H7 (cell line): ENCODE measurements at regions not wholly inside any gene's neighbourhood (a gene's known extent, or its start where the extent isn't known, plus 50 kb on each side); places are given as distances from the start of the nearest gene placed in this dataset.

ENCODE experiments used
- DNase-seq: peaks from one replicate; pipeline ENCODE4 v3.0.0; 2012
- H3K27me3 ChIP-seq: 2 replicates; pipeline ENCODE4 v1.6.0; 2011; ENCODE audit warnings: mild to moderate bottlenecking, low read length; ENCODE audit not compliant: control insufficient read depth, insufficient read depth
- H3K36me3 ChIP-seq: replicated peaks from 2 replicates; pipeline ENCODE4 v1.5.1; 2011; ENCODE audit warnings: low read length; ENCODE audit not compliant: control insufficient read depth, insufficient read depth
- H3K4me3 ChIP-seq: 2 replicates; pipeline ENCODE4 v1.5.1; 2011; ENCODE audit warnings: low read depth, mild to moderate bottlenecking, control low read depth, low read length, moderate library complexity; ENCODE audit not compliant: insufficient read depth

DNA sequence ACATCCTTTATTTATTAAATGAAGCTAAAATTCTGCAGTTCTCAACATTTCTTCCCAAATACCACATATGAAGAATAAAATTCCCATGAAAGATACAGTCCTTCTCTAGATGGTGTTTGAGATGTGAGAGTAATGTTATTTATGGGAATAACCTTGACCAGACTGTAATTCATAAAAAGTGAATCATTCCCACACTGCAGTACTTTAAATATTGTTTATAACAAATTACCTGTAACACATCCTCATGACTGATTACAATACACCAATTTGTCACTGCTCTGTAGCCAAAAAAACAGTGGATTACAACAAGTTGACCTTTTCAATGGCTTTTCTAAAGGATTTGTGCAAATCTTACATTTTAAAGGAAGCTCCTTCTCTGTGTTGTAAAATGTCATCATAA, 651.3 kb downstream of the NSUN3 start:
- Histone ChIP-seq H3K27me3 (no peaks in the 10 kb centered on the region), H3K36me3 (no peaks in the 10 kb centered on the region), H3K4me3 (no peak overlapping the region)
- DNase-seq = no peak

DNA sequence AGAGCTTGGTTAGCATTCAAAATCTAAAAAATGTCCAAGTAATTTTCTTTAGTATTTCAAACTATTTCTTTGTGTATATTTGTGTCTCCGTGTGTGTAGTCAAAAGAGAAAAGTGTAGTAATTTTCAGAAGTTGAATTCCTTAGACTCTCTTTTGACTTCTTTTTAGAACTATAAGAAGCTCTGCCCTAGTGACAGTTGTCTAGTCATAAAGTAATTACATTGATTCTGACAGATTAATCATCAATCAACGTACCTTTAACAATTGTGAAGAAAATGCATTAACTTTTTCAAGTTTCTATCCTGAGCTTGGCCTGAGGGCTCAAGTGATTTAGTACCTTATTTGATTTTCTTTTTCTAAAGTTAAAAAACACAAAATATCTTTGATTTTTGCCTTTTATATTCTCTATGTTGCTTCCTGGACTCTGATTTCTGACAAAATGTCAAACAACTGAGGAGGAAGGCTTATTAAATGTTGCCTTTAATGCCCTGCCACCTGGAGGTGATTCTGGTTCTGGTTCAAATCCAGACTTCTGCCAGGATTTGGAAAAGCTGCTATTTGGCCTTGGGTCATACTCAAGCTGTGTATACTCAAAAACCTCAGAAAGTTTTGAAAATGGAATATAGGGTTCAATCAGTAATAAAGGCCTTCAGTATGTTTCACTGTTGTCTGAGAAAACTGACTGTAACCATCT, 653.6 kb downstream of the NSUN3 start:
- peak; percentile 2 for DNase-seq
- Histone ChIP-seq H3K4me3 (no peak overlapping the region), H3K27me3 (no peaks in the 10 kb centered on the region), H3K36me3 (no peaks in the 10 kb centered on the region)

DNA sequence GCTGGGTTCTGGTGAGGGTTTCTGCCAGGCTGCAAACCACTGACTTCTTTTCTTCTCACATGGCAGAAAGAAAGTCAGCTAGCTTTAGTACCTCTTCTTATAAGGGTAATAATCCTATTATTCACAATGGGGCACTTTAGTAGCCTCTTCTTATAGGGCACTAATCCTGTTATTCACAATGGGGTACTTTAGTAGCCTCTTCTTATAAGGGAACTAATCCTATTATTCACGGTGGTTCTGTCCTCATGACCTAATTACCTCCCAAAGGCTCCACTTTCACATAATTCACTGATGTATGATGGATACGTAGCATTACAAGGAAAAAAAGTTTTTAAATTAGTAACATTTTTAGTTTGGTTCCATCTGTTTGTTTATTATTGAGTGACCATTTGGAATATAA, 671.3 kb downstream of the NSUN3 start:
- no peaks in the 10 kb centered on the region for H3K27me3 ChIP-seq
- no peak for DNase-seq
- no peaks in the 10 kb centered on the region for H3K36me3 ChIP-seq
- H3K4me3 ChIP-seq = no peak overlapping the region

DNA sequence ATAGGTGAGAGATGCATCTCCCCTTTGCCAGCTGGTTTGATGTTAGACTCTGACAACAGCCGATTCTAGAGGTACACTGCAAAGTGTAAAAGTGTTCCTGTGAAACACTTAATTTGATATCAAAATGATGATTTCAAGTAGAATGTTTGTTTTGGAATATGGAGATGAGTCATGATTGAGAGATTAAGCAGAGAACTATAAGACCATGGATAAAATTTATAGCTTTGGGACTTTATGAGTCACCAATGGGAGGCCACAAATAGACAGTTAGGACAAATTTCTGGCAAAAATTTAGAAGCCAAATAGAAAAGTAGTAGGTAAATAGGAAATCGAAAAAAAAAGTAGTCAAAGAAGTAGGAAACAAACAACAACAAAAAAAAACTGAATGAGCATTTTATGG, 672.5 kb downstream of the NSUN3 start:
- Histone ChIP-seq H3K36me3 (no peaks in the 10 kb centered on the region), H3K4me3 (no peak overlapping the region), H3K27me3 (no peaks in the 10 kb centered on the region)
- DNase-seq = no peak

DNA sequence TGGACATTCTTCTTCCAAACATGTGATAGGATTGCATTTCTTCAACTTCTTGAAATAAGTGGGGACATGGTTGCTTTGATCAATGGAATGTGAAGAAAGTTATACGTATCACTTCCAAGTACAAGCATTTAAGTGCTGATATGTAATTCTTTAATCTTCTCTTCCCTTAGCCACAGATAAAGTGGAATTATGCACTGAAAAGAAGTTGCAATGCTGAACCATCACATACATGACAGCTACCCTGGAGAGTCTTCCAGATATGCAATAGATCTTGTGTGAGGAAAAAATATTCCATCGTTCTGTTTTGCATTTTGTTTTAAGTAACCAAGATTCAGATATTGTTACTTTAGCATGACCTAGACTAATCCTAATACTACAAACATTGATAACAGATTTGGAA, 674.3 kb downstream of the NSUN3 start:
- no peaks in the 10 kb centered on the region for H3K27me3 ChIP-seq
- H3K4me3 ChIP-seq = no peak overlapping the region
- DNase-seq = no peak
- H3K36me3 ChIP-seq = no peaks in the 10 kb centered on the region

DNA sequence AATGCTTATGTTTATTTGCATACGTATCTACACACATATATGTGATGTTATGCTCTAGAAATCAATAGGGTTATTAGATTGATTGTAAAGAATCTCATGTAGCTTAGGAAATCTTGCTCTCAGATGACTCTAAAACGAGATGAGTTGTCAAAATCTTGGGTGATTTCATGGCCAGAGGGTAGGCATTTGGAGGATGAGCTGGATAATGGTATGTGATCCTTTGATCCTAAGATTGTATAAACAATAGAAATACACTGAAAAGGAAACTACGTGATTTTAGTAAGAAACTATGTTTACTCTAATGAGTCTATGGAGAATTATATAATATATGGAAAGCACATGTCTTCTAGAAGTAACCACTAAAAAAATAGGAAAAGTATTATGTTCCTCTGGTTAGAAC, 676.6 kb downstream of the NSUN3 start:
- Histone ChIP-seq H3K27me3 (no peaks in the 10 kb centered on the region), H3K4me3 (no peak overlapping the region), H3K36me3 (no peaks in the 10 kb centered on the region)
- DNase-seq = no peak

DNA sequence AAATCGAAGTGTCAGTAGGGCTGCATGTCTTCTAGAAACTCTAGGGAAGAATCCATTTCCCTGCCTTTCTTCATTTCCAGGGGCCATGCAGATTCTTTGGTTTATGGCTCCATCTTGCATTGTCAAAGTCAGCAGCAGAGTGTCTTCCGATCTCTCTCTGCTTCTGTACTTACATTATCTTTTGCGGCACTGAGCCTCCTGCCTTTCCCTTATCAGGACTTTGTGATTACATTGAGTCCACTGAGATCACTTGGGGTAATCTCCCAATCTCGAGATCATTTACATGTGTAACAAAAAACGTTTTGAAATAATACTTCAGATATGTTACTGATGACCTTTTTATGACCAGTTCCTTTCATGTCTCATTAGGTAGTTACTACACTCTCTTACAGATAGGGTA, 695.9 kb downstream of the NSUN3 start:
- no peak for DNase-seq
- Histone ChIP-seq H3K27me3 (no peaks in the 10 kb centered on the region), H3K36me3 (no peaks in the 10 kb centered on the region)

DNA sequence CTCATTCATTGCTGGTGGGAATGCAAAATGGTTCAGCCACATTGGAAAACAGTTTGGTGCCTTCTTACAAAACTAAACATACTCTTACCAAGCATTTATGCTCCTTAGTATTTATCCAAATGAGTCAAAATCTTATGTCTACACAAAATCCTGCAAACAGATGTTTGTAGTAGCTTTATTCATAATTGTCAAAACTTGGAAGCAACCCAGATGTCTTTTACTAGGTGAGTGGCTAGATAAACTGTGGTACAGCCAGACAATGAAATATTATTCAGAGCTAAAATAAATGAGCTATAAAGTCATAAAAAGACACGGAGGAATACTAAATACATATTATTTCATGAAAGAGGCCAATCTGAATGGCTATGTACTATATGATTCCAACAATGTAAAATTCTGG, 709.5 kb downstream of the NSUN3 start:
- Histone ChIP-seq H3K36me3 (no peaks in the 10 kb centered on the region), H3K4me3 (no peak overlapping the region), H3K27me3 (no peaks in the 10 kb centered on the region)
- DNase-seq = no peak

More for the DNA sequence above, 695.9 kb downstream of the NSUN3 start:
- no peak overlapping the region for H3K4me3 ChIP-seq

DNA sequence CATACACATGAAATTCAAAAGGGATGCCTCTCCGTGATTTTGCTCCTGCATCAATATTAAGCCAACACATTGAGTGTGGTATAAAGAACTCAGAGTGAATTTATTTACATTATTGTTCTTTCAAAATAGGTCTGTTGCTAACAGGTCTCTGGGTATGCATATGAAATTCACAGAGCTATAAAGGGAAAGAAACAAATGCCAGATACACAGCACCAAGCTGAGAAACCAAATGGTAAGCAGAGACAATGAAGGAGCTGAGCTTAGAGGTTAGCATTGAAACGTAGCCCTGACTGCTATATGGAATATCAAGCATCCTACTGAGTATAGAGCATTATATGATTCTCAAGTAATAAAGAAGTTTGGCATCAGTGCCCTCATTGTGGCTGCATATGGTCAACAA, 712.9 kb downstream of the NSUN3 start:
- H3K4me3 ChIP-seq = no peak overlapping the region
- H3K36me3 ChIP-seq = no peaks in the 10 kb centered on the region
- H3K27me3 ChIP-seq = no peaks in the 10 kb centered on the region
- DNase-seq = no peak

DNA sequence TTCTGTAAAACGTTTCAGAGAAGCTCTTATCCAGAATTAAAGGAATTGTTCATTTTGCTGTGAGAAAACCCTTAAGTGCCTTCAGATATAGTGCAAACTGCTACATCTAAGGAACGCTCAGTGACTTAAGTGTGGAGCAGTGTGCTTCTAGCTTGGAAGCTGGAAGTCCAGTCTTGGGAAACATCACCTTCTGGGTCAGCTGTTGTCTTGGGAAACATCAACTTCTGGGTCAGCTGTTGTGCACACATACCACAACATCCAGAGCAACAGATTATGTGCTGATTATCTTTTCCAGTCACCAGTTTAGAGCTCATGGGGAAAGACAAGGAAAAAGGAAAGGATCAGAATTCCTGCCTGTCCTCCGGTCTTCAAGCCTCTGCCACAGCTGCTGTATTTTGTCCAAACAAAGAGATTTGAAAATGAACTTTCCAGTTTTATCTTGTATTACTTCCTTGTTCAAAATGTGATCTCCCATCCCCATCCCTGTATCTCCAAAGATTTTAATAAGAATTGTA, 713.6 kb downstream of the NSUN3 start:
- H3K36me3 ChIP-seq = no peaks in the 10 kb centered on the region
- H3K4me3 ChIP-seq = no peak overlapping the region
- no peaks in the 10 kb centered on the region for H3K27me3 ChIP-seq
- no peak for DNase-seq

DNA sequence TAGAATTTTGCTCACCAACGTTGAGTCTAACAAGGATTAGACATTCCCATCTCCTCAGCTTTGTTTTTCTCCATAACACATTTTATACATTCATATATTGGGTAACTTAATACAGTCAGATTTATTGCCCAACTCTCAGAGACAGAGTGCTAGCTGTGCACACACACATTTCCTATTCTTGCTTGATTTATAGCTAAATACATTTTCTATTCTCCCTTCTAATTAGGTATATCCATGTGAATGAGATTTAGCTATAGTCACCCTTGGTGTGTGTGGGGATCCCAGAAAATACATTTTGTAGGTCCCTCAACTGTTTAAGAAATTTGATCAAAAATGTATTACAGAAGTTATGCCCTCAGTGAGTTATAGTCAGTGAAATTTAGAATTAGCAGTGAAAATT, 715.4 kb downstream of the NSUN3 start:
- Histone ChIP-seq H3K27me3 (no peaks in the 10 kb centered on the region), H3K36me3 (no peaks in the 10 kb centered on the region), H3K4me3 (no peak overlapping the region)
- no peak for DNase-seq

DNA sequence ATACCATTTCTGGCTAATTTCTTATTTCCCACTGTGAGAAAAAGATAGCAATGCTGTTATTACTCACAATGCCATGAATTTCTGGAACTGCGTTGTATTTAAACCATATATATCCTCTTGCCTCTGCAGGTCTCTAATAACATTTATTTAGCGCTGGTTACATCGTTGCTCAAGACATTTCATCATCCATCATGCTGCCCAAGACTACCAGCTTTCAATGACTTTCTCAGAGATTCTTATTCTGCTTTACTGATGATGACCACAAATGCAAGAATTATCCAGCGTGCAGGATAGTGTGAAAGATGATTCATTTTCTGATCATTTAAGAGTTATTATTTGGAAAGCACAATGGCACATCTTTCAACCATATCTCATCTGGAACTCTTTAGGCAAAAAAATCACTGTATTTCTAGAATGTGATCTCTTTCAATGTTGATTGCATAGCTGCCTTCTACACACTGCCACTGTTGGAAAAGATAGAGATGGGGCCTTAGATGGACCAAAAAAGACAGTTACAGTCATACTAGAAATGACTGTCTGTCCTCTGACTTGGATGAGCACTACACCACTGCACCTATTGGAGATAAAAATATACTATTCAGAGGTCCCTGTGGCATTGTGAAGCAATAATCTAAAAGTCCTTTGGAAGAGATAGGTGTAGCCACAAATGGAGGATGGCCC, 716.1 kb downstream of the NSUN3 start:
- DNase-seq = no peak
- Histone ChIP-seq H3K27me3 (no peaks in the 10 kb centered on the region), H3K4me3 (no peak overlapping the region), H3K36me3 (no peaks in the 10 kb centered on the region)

DNA sequence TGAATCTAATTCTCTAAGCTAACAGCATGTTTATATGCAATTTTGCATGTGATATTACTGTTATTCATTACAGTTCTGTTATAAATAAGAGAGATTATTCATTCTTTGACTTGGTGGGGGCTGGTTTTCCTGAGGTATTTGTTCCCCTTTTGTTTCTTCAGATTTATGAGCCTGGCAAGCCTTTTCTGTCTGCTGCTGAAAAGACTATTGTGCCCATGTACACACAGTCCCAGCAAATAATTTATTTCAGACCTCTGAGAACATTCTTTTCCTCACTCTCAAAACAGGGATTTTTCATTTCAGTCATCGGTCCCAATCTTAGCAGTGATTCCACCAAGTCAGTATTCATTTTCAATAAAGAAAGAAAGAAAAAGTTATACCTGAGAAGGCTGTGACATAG, 716.8 kb downstream of the NSUN3 start:
- no peak overlapping the region for H3K4me3 ChIP-seq
- DNase-seq = no peak
- no peaks in the 10 kb centered on the region for H3K27me3 ChIP-seq
- no peaks in the 10 kb centered on the region for H3K36me3 ChIP-seq

DNA sequence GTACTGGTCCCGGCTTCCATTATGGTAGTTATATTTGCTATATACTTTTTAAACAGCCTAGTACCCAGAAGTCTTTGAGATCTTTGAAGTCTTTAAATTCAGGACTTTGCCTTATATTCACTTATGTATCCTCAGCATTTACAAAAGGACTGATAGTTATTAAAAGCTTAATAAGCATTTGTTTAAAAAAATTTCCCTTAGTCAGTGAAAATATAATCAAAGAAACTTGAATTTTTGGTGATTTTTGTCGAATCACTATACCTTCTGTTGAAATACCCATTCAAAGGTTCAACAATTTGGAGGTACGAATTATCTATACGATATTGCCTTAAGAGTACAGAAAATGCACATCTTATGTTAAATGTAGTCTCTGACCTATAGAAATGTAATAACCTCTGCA, 721.4 kb downstream of the NSUN3 start:
- no peaks in the 10 kb centered on the region for H3K27me3 ChIP-seq
- H3K4me3 ChIP-seq = no peak overlapping the region
- H3K36me3 ChIP-seq = no peaks in the 10 kb centered on the region
- DNase-seq = no peak

DNA sequence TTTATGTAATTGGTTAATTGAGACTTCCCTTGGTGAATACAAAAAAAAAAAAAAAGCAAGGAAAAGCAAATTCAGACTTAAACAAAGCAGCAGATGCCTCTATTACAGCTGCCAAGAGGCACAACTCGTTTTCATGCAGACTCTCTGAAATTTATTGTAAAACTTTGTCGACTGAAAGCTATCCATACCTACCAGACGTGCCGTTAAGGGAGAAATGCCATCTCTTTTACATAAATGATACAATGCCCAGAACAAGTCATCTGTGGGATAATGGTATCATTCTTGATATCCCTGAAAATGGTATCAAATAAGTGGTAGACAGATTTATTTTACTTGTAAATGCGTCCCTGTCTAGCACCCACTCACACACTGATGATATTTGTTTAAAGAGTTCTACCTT, 724.2 kb downstream of the NSUN3 start:
- no peak for DNase-seq
- no peaks in the 10 kb centered on the region for H3K27me3 ChIP-seq
- no peak overlapping the region for H3K4me3 ChIP-seq
- H3K36me3 ChIP-seq = no peaks in the 10 kb centered on the region
